Retina (tissue), 1 donor: ENCODE measurements at regions not wholly inside any gene's neighbourhood (a gene's known extent, or its start where the extent isn't known, plus 50 kb on each side); places are given as distances from the start of the nearest gene placed in this dataset.
A peak's percentile ranks its signal among the peaks of the same experiment; 100 is the strongest.
"Not testable (repeated sequence)": the region's sequence is repeated elsewhere in the genome, so short reads cannot be mapped to it uniquely, and the experiment has no call there.

Experiments
- DNase-seq: peaks from one replicate; pipeline ENCODE4 v3.0.0-alpha.2; 2016

DNA sequence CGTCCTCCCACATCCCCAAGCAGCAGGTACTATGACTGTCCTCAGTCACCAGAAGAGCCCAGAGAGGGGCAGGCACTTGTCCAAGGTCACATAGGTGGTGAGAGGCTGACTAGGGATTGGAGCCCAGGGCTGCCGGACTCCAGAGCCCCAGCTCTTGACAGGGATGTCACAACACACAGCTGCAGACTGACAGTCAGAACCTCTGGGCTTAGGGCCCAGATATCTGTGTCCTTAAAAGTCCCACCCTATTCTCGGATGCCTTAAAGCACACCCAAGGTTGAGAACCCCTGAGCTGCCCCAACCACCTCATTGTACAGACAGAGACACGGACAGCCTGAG, 622.9 kb downstream of the MATN1 start:
- no peak for DNase-seq

DNA sequence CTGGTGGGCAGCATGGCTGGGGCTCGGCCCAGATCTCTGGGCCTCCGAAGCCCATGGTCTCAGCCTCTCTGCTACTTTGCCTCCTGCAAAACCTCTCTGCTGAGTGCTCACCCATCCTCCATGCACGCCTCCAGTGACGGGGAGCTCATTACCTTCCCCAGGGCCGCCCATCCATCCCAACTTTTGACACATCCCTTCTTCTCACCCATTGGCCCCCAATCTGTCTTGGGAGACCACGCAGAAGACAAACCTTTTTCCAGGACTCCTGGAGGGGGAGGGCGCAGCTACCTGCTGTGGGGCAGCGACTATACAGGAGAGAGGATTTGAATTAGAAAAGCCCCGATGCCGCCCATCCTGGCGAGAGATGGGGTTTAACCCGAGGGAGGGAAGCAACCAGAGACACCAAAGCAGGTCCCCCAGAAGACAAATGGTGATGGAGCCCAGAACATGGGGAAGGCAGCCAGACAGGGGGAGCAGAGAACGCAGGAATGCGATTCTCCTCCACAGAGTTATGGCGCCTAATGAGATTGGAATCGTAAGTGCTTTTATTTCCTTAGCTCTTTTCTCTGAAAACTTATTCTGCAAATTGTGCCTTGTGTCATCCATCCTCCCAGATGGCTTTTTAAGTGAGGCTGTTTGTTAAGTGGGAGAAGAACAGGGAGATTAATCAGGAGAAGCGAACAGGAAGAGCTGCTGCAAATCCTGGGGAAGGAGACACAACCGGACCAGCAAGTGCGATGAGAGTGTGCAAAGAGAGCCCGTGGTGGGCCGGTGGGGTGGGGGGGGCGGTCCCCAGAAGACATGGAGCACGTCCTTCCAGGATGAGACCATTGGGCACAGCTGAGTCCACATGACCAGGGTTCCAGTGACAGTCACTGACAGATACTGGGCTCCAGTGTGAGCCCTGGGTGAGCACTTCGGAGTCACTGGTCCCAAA, 623.5 kb downstream of the MATN1 start:
- DNase-seq: no peak

DNA sequence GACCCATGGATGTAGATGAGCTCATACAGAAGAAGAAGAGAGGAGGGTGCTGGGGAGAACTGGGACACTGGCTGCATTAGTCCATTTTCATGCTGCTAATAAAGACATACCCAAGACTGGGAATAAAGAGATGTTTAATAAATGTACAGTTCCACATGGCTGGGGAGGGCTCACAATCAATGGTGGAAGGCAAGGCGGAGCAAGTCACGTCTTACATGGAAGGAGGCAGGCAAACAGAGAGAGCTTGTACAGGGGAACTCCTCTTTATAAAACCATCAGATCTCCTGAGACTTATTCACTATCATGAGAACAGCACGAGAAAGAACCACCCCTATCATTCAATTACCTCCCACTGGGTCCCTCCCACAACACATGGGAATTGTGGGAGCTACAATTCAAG, 625.5 kb downstream of the MATN1 start:
- DNase-seq: not testable (repeated sequence)

DNA sequence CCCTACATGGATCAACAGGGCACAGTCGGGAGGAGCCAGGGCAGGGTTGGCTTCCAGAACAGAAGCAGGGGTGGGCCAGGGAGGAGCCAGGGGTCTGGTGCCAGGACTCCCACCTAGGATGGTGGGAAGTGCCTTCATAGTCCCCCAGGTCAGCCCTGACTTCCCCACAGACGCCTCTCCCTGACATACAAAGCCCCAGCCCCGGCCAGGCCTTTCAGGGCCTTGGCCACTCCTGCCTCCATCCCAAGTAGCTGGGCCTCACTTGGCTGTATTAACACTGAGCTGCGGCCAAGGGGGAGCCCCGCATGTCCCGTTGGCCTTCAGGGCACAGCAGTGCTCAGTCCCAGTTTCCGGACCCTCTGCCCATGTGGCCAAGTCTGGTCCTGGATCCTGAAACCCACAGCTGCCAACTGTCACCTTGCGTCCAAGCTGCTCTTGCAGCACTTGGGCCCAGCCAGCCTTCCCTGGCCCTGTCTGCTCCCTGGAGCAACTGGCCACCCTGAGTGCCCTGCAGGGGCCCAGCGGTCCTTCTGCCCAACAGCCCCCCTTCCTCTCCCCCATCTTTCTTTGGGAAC, 627.8 kb downstream of the MATN1 start:
- no peak for DNase-seq

DNA sequence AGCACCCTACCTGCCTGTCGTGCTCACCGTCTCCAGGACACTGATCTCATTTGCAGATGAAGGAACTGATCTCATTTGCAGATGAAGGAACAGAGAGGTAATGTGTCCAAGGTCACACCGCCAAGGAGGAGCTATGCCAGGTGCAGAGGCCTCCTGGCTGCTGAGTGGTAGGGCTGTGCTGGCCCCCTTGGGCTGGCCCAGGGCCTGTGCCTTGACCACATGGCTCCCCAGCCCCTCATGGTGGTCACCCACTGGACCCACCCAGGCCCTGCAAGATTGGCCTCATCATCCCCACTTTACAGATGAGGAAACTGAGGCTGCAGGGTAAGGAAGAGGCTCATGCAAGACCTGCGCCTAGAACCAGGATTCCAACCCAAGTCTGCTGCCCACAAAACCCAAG, 628.3 kb downstream of the MATN1 start:
- no peak for DNase-seq

DNA sequence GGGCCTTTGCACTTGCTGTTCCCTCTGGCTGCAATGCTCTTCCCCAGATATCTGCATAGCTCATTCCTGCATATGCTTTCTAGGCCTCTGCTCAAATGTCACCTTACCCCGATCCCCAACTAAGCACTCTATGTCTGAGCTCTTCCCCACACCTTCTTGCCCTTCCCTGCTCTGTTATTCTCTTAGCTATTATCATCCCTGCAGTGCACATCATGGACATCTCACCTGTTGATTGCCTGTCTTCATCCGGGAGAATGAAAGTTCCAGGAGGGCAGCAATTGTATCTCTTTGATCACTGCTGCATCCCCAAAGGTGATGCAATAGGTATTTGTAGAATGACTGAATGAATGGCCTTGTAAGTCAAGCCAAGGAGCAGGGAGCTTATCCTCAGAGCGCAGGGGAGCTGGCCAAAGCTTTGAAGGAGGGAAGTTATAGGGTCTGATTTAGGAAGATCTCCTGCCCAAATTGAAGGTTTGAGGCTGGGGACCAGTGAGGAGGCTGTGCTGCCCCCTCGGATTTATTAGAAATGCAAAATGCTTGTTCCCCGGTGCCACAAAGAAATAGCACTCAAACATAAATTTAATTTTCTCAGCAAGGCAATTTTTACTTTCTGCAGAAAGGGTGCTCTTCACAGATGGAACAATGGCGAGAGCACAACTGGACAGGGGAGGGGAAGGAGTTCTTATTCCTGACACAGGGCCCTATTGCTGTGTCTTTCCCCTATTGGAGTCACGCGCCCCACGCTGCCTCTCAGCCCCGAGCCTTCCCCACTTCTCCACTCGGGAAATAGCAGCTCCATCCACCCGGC, 631.1 kb downstream of the MATN1 start:
- no peak for DNase-seq

DNA sequence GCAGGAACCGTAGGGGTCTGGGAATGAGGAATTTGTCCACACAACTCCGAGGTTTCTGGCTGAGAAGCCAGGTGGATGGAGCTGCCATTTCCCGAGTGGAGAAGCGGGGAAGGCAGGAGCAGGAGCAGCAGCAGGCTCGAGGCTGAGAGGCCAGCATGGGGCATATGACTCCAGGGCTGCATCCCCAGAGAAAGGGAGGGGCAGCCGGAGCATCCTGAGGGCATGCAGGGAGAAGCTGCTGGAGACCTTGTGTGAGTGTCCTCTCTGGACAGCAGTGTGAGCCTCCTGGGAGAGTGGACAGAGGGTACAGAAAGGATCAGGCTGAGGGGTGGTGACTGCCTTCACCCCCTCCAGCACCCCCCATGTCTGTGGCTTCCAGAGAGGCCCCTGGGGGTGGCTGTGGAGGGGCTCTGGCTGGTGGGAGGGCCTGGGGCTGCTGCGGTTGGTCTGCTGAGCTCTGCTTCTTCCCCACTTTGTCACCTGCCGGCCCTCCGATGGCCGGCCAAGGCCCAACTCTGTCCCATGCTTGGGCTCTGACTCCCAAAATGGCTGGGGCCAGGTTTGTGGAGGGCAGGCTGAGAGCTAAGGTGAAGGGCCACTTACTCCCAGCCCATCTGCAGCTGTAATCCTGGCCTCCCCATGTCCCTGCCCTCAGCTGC, 633.1 kb downstream of the MATN1 start:
- no peak for DNase-seq

DNA sequence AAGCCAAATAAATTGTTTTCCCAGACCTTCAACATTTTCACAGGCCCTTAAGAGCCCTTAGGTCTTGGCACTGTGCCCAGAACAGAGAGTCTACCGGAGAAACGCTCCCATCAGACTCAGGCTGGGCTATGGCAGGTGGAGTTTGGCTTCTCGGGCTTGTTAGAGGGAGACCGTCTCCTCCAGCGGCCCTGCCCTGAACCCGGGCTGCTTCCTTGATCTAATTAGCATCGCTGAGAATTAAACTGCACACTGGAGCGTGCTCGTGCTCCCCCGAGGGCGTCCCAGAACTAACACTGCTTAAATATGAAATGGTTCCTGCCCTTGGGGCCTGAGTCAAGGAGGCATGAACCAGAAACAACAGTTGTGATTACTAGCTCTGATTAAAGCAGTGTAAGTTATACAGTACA, 634.4 kb downstream of the MATN1 start:
- peak; percentile 53 for DNase-seq

DNA sequence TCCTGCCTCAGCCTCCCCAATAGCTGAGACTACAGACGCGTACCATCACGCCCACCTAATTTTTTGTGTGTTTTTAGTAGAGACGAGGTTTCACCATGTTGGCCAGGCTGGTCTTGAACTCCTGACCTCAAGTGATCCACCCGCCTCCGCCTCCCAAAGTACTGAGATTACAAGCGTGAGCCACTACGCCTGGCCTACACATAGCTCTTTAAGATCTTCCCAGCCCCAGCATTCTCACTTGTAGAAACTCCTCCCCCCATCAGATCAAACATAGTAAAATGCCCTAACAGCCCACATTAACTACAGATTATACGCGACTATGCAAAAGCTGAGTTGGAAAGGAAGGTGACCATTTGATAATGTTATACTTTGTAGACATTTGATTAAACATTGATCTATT, 634.8 kb downstream of the MATN1 start:
- DNase-seq: no peak

DNA sequence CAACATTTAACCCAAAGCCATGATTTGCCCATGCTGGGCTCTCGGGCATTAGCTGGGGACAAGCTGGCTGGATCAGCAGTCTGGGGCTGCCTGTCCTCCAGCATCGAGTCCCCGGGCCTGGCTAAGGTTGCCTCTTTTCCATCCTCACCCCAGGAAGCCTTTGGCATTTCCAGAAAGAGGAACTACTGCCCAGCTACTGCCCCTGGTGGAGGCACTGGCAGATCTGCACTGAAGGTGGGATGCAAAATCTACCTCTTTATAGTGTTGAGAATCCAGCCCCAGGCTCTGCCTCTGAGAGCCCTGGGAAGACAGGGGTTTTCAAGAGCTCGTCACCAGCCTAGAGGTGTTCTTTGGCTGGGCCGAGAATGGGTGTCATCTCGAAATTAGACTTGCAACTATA, 635.9 kb downstream of the MATN1 start:
- no peak for DNase-seq

DNA sequence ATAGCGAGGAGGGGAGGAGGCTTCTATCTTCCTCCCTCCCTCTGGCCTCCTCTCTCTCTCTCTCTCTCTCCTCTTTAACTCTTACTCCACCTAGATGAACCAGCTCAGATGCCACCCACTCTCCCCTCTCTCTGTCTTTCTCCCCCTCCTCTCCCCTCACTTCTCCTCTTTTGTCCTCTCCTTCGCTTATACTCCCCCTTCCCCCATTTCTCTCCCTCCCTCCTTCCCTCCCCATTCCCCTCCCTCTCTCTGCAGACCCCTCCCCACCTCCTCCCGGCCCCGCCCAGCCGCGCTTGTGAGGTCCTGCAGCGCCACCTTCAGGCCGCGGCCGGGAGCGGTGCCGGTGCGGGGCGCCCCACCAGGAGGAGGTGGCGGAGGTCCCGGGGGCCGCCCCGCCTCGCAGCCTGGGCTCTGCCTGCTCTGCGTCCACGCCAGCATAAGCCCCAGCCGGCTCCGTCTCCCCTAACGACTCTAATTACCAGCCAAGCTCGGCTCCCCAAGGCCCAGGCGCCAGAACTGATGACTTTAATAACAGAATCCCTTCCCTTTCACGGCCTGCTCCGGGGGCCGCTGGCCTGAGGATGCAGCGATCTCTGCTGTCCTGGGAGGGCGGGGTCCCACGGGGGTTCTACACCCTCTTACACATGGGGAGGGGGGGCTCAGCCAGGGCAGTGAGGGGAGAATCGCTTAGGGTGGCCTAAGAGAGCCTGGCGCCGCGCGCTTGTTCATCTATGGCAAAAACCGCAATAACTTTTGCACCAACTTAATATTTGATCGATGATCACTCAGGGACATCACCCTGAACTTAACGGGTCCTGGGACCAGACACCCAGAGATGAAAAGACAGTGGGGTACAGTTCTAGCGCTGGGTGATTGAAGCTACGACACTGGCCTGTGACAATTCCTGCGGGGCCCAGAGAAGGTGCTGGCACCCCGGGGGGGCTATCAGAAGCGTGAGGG, 637.3 kb downstream of the MATN1 start:
- DNase-seq: peak; percentile 92

DNA sequence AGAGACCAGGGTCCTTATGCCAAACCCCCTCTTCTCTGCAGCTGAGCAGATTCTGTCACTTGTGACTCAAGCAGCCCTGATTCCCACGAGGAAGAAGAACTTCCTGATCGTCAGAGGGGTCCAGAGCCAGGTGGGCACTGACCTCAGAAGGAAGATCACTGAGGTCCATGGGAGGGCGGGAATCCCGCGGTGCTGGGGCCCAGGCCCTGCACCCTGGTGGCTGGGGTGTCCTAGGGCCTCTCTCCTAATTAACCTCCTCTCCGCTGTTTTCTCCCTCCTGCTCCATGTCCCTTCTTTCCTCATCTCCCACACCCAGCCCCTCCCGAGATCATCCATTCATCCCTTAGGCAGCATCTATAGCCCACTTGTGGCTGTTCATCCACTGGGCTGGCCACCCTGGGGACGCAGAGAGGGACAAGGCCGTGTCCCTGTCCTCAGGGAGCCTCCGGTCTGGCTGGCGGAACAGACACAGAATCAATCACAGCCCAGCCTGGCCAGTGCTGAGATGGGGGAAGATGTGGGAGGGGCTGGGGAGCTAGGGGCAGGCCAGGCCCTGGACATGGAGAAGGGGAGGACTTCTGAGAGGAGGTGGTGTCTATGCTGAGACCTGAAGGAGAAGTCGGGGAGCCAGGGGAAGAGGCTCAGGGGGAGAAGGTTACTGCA, 638.3 kb downstream of the MATN1 start:
- no peak for DNase-seq

DNA sequence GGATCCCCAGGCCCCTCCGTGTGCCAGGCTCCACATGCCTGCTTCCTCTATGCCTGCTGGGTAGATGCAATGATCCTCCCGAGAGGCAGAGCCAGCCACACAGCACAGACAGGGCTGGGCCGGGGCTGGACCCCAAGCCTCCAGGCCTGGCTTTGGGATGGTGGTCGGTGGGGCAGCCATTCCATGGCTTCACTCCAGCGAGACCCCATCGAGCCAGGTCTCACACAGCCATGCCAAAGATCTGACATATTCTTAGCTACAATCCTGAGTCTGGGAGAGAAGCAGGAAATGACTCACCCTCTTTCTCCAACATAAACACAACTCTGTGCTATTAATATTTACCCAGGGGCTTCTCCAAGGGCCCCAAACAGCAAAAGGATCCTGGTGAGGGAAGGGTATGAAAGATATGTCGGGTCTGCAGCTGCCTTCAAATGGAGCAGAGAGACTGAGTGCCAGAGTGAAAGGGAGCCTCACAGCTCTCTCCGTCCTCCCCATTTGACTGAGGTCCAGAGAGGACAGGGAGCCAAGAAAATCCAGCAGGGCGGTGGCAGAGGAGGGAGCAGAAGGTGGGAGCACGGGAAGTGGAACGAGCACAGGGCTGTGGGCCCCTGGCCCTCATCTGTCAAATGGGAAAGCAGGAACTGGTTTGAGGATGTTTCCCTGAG, 639.5 kb downstream of the MATN1 start:
- DNase-seq: no peak

DNA sequence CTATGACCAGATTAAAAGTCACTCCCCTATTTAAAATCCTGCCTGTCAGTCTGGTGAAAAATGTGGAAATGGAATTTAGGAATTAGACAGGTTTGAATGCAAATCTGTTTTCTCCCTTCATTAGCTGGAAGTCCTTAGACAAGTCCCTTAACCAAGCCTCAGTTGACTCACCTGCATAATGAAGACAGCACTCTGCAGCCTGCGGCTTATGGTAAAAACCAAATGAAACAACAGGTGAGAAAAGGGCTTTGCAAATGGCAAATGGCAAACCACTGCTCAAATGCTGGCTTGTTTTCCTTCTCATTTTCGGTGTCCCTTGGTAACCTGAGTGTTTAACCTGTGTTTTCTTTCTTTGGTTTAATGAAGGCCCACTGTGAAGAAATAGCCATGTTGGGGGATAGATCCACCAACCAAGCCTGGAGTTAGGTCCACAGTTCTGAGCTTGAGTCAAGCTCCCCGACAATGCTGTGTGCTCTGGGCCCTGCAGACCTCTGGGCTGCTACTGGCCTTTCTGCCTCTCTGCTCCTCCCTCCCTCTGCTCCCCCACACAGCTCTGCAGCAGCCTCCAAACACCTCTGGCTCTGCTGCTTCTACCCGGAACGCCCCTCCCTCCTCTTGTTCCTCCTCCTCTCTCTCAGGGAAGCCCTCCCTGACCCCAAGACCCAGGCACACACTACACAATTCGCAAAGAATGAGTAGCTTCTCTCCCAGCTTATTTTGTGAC, 641.8 kb downstream of the MATN1 start:
- DNase-seq: no peak

DNA sequence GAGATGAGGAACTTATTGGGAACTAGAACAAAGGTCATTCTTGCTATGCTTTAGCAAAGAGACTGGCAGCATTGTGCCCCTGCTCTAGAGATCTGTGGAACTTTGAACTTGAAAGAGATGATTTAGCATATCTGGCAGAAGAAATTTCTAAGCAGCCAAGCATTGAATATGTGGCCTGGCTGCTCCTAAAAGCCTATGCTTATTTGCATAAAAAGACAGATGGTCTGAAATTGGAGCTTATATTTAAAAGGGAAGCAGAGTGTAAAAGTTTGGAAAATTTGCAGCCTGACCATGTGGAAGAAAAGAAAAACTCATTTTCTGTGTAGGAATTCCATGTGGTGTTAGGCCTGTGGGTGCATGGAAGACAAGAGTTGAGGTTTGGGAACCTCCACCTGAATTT, 647.5 kb downstream of the MATN1 start:
- DNase-seq: not testable (repeated sequence)

DNA sequence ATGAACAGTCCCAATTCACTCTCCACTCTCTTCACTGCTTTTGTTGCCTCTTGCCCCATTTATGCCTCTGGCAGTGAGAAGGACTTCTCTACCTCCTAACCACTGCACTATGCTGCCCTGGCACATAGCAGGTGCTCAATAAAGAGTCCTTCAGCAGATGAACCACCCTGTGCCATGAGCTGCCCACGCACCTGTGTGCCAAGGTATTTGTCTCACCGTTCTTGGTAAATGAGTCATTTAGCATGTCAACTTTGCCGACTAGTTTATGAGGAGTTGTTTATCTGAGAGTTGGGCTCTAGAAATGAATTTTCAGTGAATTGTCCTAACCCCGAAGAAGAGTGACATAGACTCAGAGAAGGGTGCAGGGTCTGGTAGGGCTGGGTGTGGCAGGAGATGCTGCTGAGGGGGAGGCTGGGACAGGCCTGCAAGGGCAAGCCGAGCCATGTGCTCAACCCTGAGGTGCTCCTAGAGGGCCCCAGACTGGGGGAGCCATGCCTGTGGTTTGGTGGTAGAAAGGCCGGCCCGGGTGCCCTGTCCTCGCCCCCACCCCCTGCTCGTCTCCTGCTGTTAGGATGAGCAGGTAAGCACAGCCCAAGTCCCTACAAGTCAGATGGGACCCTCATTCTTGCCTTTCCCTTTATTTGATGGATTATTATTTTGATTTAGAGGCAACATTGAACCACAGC, 654.5 kb downstream of the MATN1 start:
- DNase-seq: no peak

DNA sequence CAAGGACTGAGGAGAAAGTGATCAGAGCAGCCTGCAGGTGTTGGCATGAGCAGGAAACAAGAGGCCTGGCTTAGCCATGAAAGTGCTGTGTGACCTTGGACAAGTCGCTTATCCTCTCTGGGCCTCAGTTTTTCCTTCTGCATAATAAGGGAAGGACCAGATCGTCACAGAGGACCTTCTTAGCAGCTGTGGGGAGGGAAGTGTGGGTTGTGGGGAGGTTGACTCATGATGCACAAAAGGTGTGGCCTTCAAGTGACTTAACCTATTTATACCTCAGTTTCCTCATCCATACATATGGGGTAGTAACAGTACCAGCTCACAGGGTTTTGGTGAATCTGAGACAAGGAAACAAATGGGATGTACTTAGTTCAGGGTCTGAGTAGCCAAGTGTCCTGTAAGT, 658.8 kb downstream of the MATN1 start:
- no peak for DNase-seq

DNA sequence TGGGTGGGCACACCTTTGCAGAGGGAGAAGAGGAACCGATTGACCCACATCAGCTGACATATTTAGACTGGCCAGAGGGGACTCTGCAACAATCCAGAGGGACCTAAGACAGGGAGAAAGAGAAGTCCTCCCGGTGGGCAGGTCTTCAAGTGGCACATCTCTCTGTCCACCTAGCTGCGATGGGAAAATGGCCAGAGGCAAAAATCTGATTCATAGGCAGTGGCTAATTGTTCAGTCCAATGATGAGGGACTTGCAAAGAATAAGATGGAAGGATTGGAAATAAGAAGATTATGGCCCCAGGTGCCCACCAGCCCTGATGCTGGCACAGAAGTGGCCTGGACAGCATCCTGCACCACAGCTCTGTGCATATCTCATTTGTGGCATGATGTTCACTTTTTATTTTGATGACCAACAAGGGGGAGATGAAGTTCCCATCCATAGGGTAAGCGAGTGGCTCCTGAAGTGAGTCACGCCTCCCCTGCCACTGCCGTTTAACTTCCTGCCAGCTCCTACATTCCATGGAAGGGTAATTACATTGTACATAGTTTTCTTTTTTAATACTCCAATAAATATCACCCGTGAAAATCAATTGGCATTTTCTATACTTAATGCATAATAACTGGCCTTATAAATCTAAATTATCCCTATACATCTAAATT, 659.6 kb downstream of the MATN1 start:
- no peak for DNase-seq
